DMS 273 (cell line): ENCODE measurements at regions not wholly inside any gene's neighbourhood (a gene's known extent, or its start where the extent isn't known, plus 50 kb on each side); places are given as distances from the start of the nearest gene placed in this dataset.

Experiments
- DNase-seq: peaks from one replicate; lab custom pipeline; 2025; ENCODE audit not compliant: unreplicated experiment; lab: John Stamatoyannopoulos, UW

GRCh38 chr11:8340296-8340695 is 76.6 kb upstream of the LMO1 start:
- DNase-seq, result no peak

GRCh38 chr11:8339592-8340022 is 75.9 kb upstream of the LMO1 start:
- no peak for DNase-seq

GRCh38 chr11:8338138-8338537 is 74.5 kb upstream of the LMO1 start:
- peak; percentile 64 for DNase-seq

- no peak for DNase-seq
These were observed 73.6 kb upstream of the LMO1 start for GRCh38 chr11:8337130-8337795.

GRCh38 chr11:8336356-8337129 is 72.9 kb upstream of the LMO1 start:
- no peak for DNase-seq

GRCh38 chr11:8335683-8336082 is 72.0 kb upstream of the LMO1 start:
- DNase-seq, result no peak

GRCh38 chr11:8335186-8335585 is 71.5 kb upstream of the LMO1 start:
- DNase-seq, result no peak

GRCh38 chr11:8333811-8334401 is 70.2 kb upstream of the LMO1 start:
- peak; percentile 36 for DNase-seq

- DNase-seq, result no peak
These were observed 69.7 kb upstream of the LMO1 start for GRCh38 chr11:8333376-8333775.

- DNase-seq, result no peak
These were observed 69.2 kb upstream of the LMO1 start for GRCh38 chr11:8332891-8333290.

- no peak for DNase-seq
These were observed 68.5 kb upstream of the LMO1 start for GRCh38 chr11:8332196-8332595.

GRCh38 chr11:8331767-8332166 is 68.1 kb upstream of the LMO1 start:
- DNase-seq, result no peak

GRCh38 chr11:8330896-8331295 is 67.2 kb upstream of the LMO1 start:
- no peak for DNase-seq

- DNase-seq, result peak; percentile 20
These were observed 66.7 kb upstream of the LMO1 start for GRCh38 chr11:8330404-8330803.

- peak; percentile 54 for DNase-seq
These were observed 66.2 kb upstream of the LMO1 start for GRCh38 chr11:8329847-8330361.

- no peak for DNase-seq
These were observed 65.7 kb upstream of the LMO1 start for GRCh38 chr11:8329336-8329735.

GRCh38 chr11:8328848-8329330 is 65.2 kb upstream of the LMO1 start:
- DNase-seq, result peak; percentile 90

- DNase-seq, result no peak
These were observed 64.6 kb upstream of the LMO1 start for GRCh38 chr11:8328231-8328794.

GRCh38 chr11:8327761-8328192 is 64.1 kb upstream of the LMO1 start:
- DNase-seq, result no peak

GRCh38 chr11:8326337-8326736 is 62.7 kb upstream of the LMO1 start:
- no peak for DNase-seq

- DNase-seq, result no peak
These were observed 62.1 kb upstream of the LMO1 start for GRCh38 chr11:8325591-8326304.
